ENCODE measurements at regions not wholly inside any gene's neighbourhood (a gene's known extent, or its start where the extent isn't known, plus 50 kb on each side); places are given as distances from the start of the nearest gene placed in this dataset.

GRCh38 chr21:35280231-35280630 lies 231.1 kb upstream of the RUNX1 start:
- no peak for TF ChIP-seq CTCF (conservative IDR thresholded peaks at IDR 0.05; ENCODE audit: low read length)
- TF ChIP-seq EZH2phosphoT487 (IDR thresholded peaks at IDR 0.05; ENCODE audit: borderline replicate concordance, low read depth, low read length): no peak

Data from OCI-LY7 (cell line).